ENCODE measurements at regions not wholly inside any gene's neighbourhood (a gene's known extent, or its start where the extent isn't known, plus 50 kb on each side); places are given as distances from the start of the nearest gene placed in this dataset.
"Not testable (repeated sequence)": the region's sequence is repeated elsewhere in the genome, so short reads cannot be mapped to it uniquely, and the experiment has no call there.

GRCh38 chr2:388752-389151 is 100.9 kb upstream of the ALKAL2 start:
- not testable (repeated sequence) for TF ChIP-seq JUNB (CRISPR knock-in tag; IDR thresholded peaks at IDR 0.05; ENCODE audit: borderline replicate concordance); CEBPB (IDR thresholded peaks at IDR 0.05; ENCODE audit: borderline replicate concordance, low read depth, low read length); GATAD1 (CRISPR knock-in tag; IDR thresholded peaks at IDR 0.05); REST (IDR thresholded peaks at IDR 0.05; ENCODE audit: borderline replicate concordance in 1 of 2, low read depth in 1 of 2, low read length in 2 of 2); ZNF292 (CRISPR knock-in tag; IDR thresholded peaks at IDR 0.05; ENCODE audit: borderline replicate concordance, low read depth); CBFB (CRISPR knock-in tag; IDR thresholded peaks at IDR 0.05); CTCF (CRISPR knock-in tag; IDR thresholded peaks at IDR 0.05); MTA1 (CRISPR knock-in tag; IDR thresholded peaks at IDR 0.05; ENCODE audit: borderline replicate concordance); POLR2A (IDR thresholded peaks at IDR 0.05; ENCODE audit: insufficient read depth in 1 of 2, low read depth in 2 of 2, low read length in 2 of 2); ZNF207 (IDR thresholded peaks at IDR 0.05; ENCODE audit: borderline replicate concordance); E2F1 (CRISPR knock-in tag; IDR thresholded peaks at IDR 0.05); SMC3 (IDR thresholded peaks at IDR 0.05; ENCODE audit: low read length)

All from HepG2 (cell line).